ENCODE measurements at regions not wholly inside any gene's neighbourhood (a gene's known extent, or its start where the extent isn't known, plus 50 kb on each side); places are given as distances from the start of the nearest gene placed in this dataset.
A peak's percentile ranks its signal among the peaks of the same experiment; 100 is the strongest.

GRCh38 chr1:221983444-221983843, 241.6 kb upstream of the DUSP10 start:
- Histone ChIP-seq H3K14ac (ENCODE audit: insufficient read length) (no peak overlapping the region), H4K91ac (replicated peaks; ENCODE audit: insufficient read length, low read length) (no peak overlapping the region), H3K27me3 (replicated peaks in 1 of 4; ENCODE audit: control insufficient read depth in 3 of 4, extremely low read depth in 1 of 4, insufficient read depth in 3 of 4, low read length in 3 of 4) (no peaks in the 10 kb centered on the region), H3K9ac (replicated peaks in 1 of 4; ENCODE audit: extremely low read depth in 1 of 4, low read depth in 3 of 4, low read length in 3 of 4) (no peak overlapping the region), H2BK120ac (replicated peaks; ENCODE audit: low read depth, low read length) (no peak overlapping the region), H3K36me3 (ENCODE audit: control insufficient read depth in 2 of 4, insufficient read depth in 4 of 4, low read length in 3 of 4) (no peaks in the 10 kb centered on the region), H4K5ac (ENCODE audit: insufficient read length, low read depth, low read length) (no peak overlapping the region), H2BK5ac (ENCODE audit: low read depth, low read length) (no peak overlapping the region), H2AK5ac (ENCODE audit: low read depth, low read length) (no peak overlapping the region), H2BK12ac (ENCODE audit: low read depth, low read length) (no peak overlapping the region), H4K20me1 (replicated peaks in 1 of 2; ENCODE audit: control insufficient read depth in 1 of 2, insufficient read depth in 2 of 2, low read length in 2 of 2) (no peaks in the 10 kb centered on the region), H3K56ac (replicated peaks; ENCODE audit: insufficient read length, low read depth, low read length) (no peak overlapping the region), H3K4me1 (replicated peaks in 1 of 4; ENCODE audit: control insufficient read depth in 3 of 4, insufficient read depth in 4 of 4, low read length in 3 of 4) (peaks cover 0 to 4% (median 1%) of the 10 kb centered on the region in 4 experiments; a peak in 2 of 7 replicates), H3K4ac (replicated peaks; ENCODE audit: insufficient read length, low read depth, low read length) (no peak overlapping the region), H2BK15ac (ENCODE audit: low read length) (no peak overlapping the region), H3K4me3 (ENCODE audit: extremely low read depth in 1 of 4, insufficient read depth in 2 of 4, low read depth in 3 of 4, low read length in 4 of 4) (no peak overlapping the region), H2AFZ (ENCODE audit: low read length) (no peak overlapping the region), H3K4me2 (ENCODE audit: insufficient read depth in 1 of 2, low read depth in 2 of 2, low read length in 2 of 2) (no peak overlapping the region), H4K8ac (ENCODE audit: extremely low read depth, insufficient read depth, low read length) (no peak overlapping the region), H3K79me2 (ENCODE audit: control insufficient read depth in 1 of 2, insufficient read depth in 2 of 2, low read length in 2 of 2) (no peaks in the 10 kb centered on the region), H3K18ac (ENCODE audit: extremely low read depth, low read length) (no peak overlapping the region), H3K27ac (ENCODE audit: low read depth, low read length) (no peak overlapping the region), H3K23me2 (ENCODE audit: low read depth, low read length) (peaks cover 3% of the 10 kb centered on the region; the same call in 1 of the 2 replicates), H3K9me3 (ENCODE audit: insufficient read depth in 2 of 2, low read depth in 1 of 2, low read length in 1 of 2) (no peaks in the 10 kb centered on the region), H2BK20ac (ENCODE audit: low read length) (peak overlapping the region; percentile 75; the same call in 1 of the 2 replicates), H3K79me1 (ENCODE audit: low read depth, low read length) (no peaks in the 10 kb centered on the region), H3K23ac (ENCODE audit: insufficient read length) (no peak overlapping the region)
- POLR2A ChIA-PET (ENCODE audit: partially characterized antibody), result interaction anchor here (0.6 to 1.0 kb wide), 2 partner anchors 18 to 25 kb away, joined by 3 read pairs; no protein-coding TSS in a partner anchor
- FAIRE-seq (no peak), DNase-seq (ENCODE audit: low read depth in 1 of 2, low spot score in 2 of 2) (no peak)
- CTCF ChIA-PET (ENCODE audit: partially characterized antibody), result interaction anchor here (0.5 to 2.0 kb wide), 4 partner anchors 12 to 506 kb away, joined by 3 to 5 read pairs (median 4); no protein-coding TSS in a partner anchor
- TF ChIP-seq GABPA (IDR thresholded peaks at IDR 0.05; ENCODE audit: borderline replicate concordance, insufficient read depth, low read length), result no peak
- TF ChIP-seq CEBPB (IDR thresholded peaks at IDR 0.05; ENCODE audit: low read depth, low read length), result no peak
- TF ChIP-seq TCF12 (IDR thresholded peaks at IDR 0.05; ENCODE audit: low read depth, low read length), result no peak
- WGBS, 2 experiments (ENCODE audit: extremely low coverage in 1 of 2, insufficient coverage in 1 of 2, insufficient read length in 1 of 2, insufficient replicate concordance in 2 of 2, low coverage in 1 of 2, low lambda C conversion rate in 2 of 2, missing lambda C conversion rate in 1 of 2), result 100% methylated on average over 1 of the region's 1 CpG; no CpG with 5 or more reads in 1 of the 2 experiments

All from H1 (cell line).